AG04450 (cell line): ENCODE measurements at regions not wholly inside any gene's neighbourhood (a gene's known extent, or its start where the extent isn't known, plus 50 kb on each side); places are given as distances from the start of the nearest gene placed in this dataset.

ENCODE experiments used
- CTCF ChIA-PET: fragments of 300-600, 350-600 bp; formaldehyde crosslinking; extraction: SDS; loops from one replicate; lab custom pipeline; 2022; ENCODE audit warnings: antibody characterized with exemption, inconsistent platforms; lab: Charles Lee
- POLR2A ChIA-PET: fragments of 350-600 bp; formaldehyde crosslinking; extraction: SDS; loops from one replicate; lab custom pipeline; 2021; ENCODE audit warnings: antibody characterized with exemption, inconsistent platforms; lab: Yijun Ruan, JAX
- DNase-seq: peaks from one replicate; pipeline ENCODE4 v3.0.0-alpha.2; 2011; ENCODE audit warnings: low read depth, low spot score
- H3K27ac ChIP-seq: one replicate; pipeline ENCODE4 v1.5.1; 2012; ENCODE audit warnings: low read depth, low read length, control low read depth
- H3K27me3 ChIP-seq: one replicate; pipeline ENCODE4 v1.6.0; 2012; ENCODE audit warnings: low read length; ENCODE audit not compliant: control insufficient read depth, insufficient read depth
- H3K4me3 ChIP-seq: 2 replicates; pipeline ENCODE4 v1.5.1; 2011; ENCODE audit warnings: mild to moderate bottlenecking, low read depth, low read length, control low read depth
- H3K9me3 ChIP-seq: 2 replicates; pipeline ENCODE4 v1.5.1; 2012; ENCODE audit warnings: low read length; ENCODE audit not compliant: control insufficient read depth, insufficient read depth
- TF ChIP-seq, protein P1 (sequence below): IDR thresholded peaks from 2 replicates; pipeline ENCODE4 v1.5.1; 2011; ENCODE audit warnings: low read depth, low read length, control low read depth, inconsistent platforms

DNA sequence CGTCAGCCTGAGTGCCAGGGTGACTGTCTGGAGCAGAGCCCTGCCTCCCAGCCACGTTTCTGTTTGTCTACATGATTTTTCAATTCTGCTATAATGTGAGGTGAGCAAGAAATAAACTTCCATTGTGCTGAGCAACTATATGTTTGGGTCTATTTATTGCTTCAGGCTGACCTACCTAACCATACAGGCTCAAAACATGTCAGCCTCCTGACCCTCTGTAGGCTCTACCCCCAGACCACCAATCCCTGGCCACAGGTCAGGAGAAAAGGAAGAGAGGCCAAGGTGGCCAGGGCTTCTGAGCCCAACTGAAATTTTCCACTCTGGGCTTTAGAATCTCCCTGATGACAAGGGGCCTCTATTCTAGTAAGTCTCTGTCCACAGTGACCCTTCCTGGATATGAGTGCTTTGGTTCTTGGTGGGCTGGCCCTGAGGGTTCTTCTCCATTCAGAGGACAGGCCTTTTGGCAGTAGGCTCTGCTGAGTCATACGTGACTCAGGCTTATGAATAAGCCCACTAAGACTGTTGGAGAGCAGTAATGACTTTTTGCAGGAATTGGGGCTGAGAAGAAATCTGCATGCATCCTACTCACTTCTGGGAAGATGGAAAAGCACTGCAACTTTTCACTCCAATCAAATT lies 117.2 kb upstream of the TBCA start:
- ChIA-PET CTCF (no interaction called here), POLR2A (no interaction called here)
- TF ChIP-seq, protein P1, sequence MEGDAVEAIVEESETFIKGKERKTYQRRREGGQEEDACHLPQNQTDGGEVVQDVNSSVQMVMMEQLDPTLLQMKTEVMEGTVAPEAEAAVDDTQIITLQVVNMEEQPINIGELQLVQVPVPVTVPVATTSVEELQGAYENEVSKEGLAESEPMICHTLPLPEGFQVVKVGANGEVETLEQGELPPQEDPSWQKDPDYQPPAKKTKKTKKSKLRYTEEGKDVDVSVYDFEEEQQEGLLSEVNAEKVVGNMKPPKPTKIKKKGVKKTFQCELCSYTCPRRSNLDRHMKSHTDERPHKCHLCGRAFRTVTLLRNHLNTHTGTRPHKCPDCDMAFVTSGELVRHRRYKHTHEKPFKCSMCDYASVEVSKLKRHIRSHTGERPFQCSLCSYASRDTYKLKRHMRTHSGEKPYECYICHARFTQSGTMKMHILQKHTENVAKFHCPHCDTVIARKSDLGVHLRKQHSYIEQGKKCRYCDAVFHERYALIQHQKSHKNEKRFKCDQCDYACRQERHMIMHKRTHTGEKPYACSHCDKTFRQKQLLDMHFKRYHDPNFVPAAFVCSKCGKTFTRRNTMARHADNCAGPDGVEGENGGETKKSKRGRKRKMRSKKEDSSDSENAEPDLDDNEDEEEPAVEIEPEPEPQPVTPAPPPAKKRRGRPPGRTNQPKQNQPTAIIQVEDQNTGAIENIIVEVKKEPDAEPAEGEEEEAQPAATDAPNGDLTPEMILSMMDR, result no peak
- H3K27ac ChIP-seq, result peak overlapping the region; percentile 96
- H3K4me3 ChIP-seq, result no peak overlapping the region
- DNase-seq, result peak; percentile 90
- no peaks in the 10 kb centered on the region for H3K9me3 ChIP-seq
- H3K27me3 ChIP-seq, result no peaks in the 10 kb centered on the region

DNA sequence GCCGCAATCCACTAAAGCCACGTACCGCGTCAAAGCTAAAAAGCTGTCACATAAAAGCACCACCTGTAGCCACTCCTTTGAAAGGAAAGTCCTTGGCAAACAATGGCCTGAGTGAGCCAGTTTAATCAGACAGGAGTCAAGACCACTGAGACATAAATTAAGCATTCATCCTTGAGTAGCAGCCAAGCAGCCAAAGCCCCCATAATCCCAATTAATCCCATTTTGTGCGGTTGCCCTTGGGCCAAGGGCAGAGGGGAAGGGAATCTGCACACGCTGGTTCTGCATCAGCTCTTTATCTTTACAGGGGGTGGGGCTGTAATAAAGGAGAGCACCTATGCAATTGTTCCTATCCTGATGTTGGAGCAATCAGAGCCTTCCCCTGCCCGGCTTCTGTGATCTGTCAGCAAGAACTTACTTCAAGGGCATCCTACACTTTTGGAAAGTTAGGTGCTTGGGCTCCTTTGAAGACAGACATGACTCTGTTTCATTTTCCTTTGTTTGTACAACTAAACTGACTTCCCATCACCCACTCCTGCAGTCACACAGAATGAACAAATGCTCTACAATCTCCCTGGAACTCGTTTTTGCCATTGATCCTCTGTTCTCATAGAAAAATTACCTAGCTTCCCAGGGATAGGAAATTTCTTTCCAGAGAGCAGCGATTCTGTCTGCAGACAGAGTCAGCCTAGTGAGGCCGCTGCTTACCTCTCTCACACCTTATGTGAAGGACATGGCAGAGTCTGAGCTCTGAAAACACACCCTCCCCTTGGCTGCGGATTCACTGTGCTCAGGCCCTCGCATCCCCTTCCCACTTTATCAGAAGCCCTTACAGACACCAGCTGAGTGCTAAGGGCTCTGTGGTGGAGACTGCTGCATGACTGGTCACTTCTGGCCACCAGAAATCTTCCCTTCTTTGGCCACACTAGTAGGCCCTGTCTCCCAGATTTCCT lies 116.2 kb upstream of the TBCA start:
- Histone ChIP-seq H3K27me3 (no peaks in the 10 kb centered on the region), H3K9me3 (no peaks in the 10 kb centered on the region), H3K4me3 (no peak overlapping the region), H3K27ac (peak overlapping the region; percentile 96)
- no peak for DNase-seq
- POLR2A ChIA-PET, result interaction anchor here (0.6 kb wide), 1 partner anchor 264 kb away, joined by 3 read pairs; no protein-coding TSS in a partner anchor
- CTCF ChIA-PET, result no interaction called here
- TF ChIP-seq, protein P1, result no peak

DNA sequence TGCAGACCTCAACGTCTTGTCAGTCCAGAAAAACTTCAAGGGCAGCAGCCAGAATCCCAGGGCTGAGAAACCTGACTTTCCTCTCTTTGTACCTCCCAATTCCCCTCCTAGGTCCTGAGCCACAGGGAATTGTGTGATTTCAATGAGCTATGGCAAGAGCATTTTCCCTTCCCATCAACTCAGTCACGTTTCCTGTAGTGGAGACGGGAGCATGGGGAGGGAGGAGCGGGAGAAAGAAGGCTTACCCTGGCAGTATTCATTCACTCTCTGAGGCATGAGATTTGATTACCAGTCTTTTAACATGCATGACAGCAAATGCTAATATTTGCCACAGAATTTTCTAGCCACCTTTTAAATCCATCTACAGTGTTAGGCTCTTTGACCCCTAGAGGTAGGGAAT lies 109.4 kb upstream of the TBCA start:
- Histone ChIP-seq H3K4me3 (no peak overlapping the region), H3K27ac (no peak overlapping the region), H3K27me3 (no peaks in the 10 kb centered on the region), H3K9me3 (no peaks in the 10 kb centered on the region)
- ChIA-PET POLR2A (no interaction called here), CTCF (no interaction called here)
- DNase-seq, result no peak
- TF ChIP-seq, protein P1, result no peak

DNA sequence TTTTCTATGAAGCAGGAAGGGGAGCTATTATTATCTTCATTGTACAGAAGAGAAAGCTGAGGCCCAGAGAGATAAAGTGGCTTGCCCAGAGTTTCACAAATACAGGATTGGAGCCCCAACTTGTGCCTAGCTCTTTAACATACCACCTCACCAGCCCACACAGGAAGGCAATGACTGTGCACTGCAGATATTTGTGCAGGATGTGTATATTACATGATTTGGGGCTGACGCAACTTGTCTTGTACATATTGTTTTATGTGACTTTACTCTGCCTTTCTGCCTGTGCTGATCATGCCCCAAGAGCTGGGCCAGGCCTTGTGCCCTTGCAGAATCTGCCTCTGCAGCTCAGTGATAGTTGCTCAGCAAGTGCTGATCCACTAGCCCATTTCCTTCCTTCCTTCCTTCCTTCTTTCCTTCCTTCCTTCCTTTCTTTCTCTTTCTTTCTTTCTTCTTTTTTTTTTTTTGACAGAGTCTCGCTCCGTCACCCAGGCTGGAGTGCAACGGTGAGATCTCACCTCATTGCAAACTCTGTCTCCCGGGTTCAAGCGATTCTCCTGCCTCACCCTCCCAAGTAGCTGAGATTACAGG lies 106.6 kb upstream of the TBCA start:
- Histone ChIP-seq H3K9me3 (no peaks in the 10 kb centered on the region), H3K27me3 (no peaks in the 10 kb centered on the region), H3K4me3 (no peak overlapping the region), H3K27ac (peak overlapping the region; percentile 80)
- CTCF ChIA-PET, result interaction anchor here (1.4 to 2.0 kb wide), 2 partner anchors 13 to 126 kb away, joined by 4 to 5 read pairs; no protein-coding TSS in a partner anchor
- DNase-seq, result peak; percentile 56
- POLR2A ChIA-PET, result interaction anchor here (0.7 kb wide), 2 partner anchors 127 to 328 kb away, joined by 3 to 5 read pairs; no protein-coding TSS in a partner anchor
- TF ChIP-seq, protein P1, result no peak
